Kidney (tissue), 13 donors: ENCODE measurements at regions not wholly inside any gene's neighbourhood (a gene's known extent, or its start where the extent isn't known, plus 50 kb on each side); places are given as distances from the start of the nearest gene placed in this dataset.
A peak's percentile ranks its signal among the peaks of the same experiment; 100 is the strongest.

ENCODE experiments used
- DNase-seq, 5 donors: peaks; one replicate each; pipeline ENCODE4 v3.0.0-alpha.2; 2013 to 2020
- FAIRE-seq: peaks from 2 replicates; lab custom pipeline; 2012; peaks lifted over from hg19 to GRCh38; lab: Jason Lieb, UNC
- H3K27ac ChIP-seq, 2 donors: one replicate each; pipeline ENCODE4 v1.7.0; 2013; ENCODE audit warnings: low read depth in 2 of 2, low read length in 2 of 2, inconsistent platforms in 1 of 2
- H3K27me3 ChIP-seq: one replicate; pipeline ENCODE4 v1.7.1; 2013; ENCODE audit warnings: low read length, inconsistent platforms; ENCODE audit not compliant: control insufficient read depth, insufficient read depth
- H3K36me3 ChIP-seq, 3 donors: one replicate each; pipeline versions ENCODE4 v1.7.0 to v1.7.1; 2013; ENCODE audit warnings: low read length in 3 of 3, control low read depth in 1 of 3, inconsistent platforms in 1 of 3; ENCODE audit not compliant: insufficient read depth in 3 of 3, control insufficient read depth in 2 of 3
- H3K4me1 ChIP-seq, 3 donors: one replicate each; pipeline versions ENCODE4 v1.7.0 to v1.7.1; 2013; ENCODE audit warnings: low read length in 3 of 3, inconsistent platforms in 1 of 3, low read depth in 1 of 3; ENCODE audit not compliant: control insufficient read depth in 2 of 3, insufficient read depth in 2 of 3
- H3K4me3 ChIP-seq, 3 donors: one replicate each; pipeline versions ENCODE4 v1.7.0 to v1.8.1; 2013; ENCODE audit warnings: low read length in 3 of 3, control low read depth in 1 of 3, inconsistent platforms in 1 of 3
- H3K9ac ChIP-seq, 3 donors: one replicate each; pipeline versions ENCODE4 v1.7.0 to v1.7.1; 2013; ENCODE audit warnings: low read length in 3 of 3, control low read depth in 1 of 3, inconsistent platforms in 1 of 3
- H3K9me3 ChIP-seq, 3 donors: one replicate each; pipeline versions ENCODE4 v1.7.0 to v1.7.1; 2013; ENCODE audit warnings: low read length in 3 of 3, control low read depth in 1 of 3, inconsistent platforms in 1 of 3; ENCODE audit not compliant: control insufficient read depth in 2 of 3, insufficient read depth in 1 of 3
- CTCF ChIP-seq: IDR thresholded peaks from 3 replicates; pipeline ENCODE4 v1.5.1; 2012; ENCODE audit warnings: mild to moderate bottlenecking, moderate library complexity, borderline replicate concordance; ENCODE audit not compliant: insufficient read depth; ENCODE audit errors: extremely low read depth
- intact Hi-C: fragments of 100-400 bp; cut with DNase I; formaldehyde crosslinking; loops from one replicate; pipeline ENCODE4 v1.11.1; 2022
- donor health status: control.
- donor health status: control.
- donor health status: control.
- donor health status: control.
- donor health status: control.
- donor health status: DM: yes; HTN: yes; CAD: no.
- donor health status: Normal renal cell carcinoma (clear cell type).

DNA sequence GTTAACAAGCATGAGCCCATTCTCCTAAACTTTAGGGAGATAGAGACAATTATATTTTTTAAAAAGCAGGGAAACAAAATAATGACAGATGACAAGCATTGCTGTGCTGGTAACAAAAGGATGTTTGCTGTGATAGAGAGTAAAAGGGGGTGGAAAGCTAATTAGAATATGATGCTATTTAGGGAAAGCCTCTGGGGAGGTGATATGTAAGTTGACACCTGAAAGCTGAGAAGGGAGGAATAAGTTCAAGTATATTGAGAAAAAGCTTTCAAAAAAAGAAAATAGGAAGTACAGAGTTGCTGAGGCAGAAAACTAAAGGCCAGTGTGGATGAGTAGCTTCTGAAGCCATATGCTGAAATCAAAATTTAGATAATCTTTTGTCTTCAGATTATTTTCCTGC lies 565.2 kb upstream of the NRXN1 start:
- Histone ChIP-seq H3K27ac (no peak overlapping the region), H3K27me3 (no peaks in the 10 kb centered on the region), H3K9ac (no peak overlapping the region), H3K4me3 (no peak overlapping the region), H3K9me3 (no peaks in the 10 kb centered on the region), H3K4me1 (no peaks in the 10 kb centered on the region), H3K36me3 (no peaks in the 10 kb centered on the region)
- intact Hi-C loops = no loop called here
- FAIRE-seq = no peak
- DNase-seq = peak in 2 of 5 donors; percentile 10 to 25
- TF ChIP-seq CTCF = no peak

DNA sequence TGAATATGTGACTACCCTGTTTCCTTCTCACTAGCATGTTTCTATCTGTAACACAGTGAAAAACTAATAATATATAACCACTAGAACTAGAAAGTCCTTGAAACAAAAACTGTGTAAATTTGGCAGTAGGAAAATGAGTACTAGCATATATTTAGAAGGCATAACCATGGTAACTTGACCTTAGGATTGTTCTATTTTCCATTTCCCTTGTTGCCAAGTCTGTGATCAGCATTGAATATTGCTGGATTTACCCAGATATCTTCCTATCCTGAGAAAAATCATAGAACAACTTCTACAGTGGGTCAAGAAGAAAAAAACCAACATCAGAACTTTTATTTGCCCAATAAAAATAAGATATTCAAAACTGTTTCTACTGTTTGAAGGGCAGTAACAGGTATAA lies 563.9 kb upstream of the NRXN1 start:
- H3K27me3 ChIP-seq = no peaks in the 10 kb centered on the region
- no peak overlapping the region for H3K4me3 ChIP-seq
- FAIRE-seq (no peak), DNase-seq (no peak)
- TF ChIP-seq CTCF = no peak
- no peaks in the 10 kb centered on the region for H3K4me1 ChIP-seq
- no peak overlapping the region for H3K27ac ChIP-seq
- H3K9me3 ChIP-seq = no peaks in the 10 kb centered on the region
- no peak overlapping the region for H3K9ac ChIP-seq
- intact Hi-C loops = no loop called here
- no peaks in the 10 kb centered on the region for H3K36me3 ChIP-seq

DNA sequence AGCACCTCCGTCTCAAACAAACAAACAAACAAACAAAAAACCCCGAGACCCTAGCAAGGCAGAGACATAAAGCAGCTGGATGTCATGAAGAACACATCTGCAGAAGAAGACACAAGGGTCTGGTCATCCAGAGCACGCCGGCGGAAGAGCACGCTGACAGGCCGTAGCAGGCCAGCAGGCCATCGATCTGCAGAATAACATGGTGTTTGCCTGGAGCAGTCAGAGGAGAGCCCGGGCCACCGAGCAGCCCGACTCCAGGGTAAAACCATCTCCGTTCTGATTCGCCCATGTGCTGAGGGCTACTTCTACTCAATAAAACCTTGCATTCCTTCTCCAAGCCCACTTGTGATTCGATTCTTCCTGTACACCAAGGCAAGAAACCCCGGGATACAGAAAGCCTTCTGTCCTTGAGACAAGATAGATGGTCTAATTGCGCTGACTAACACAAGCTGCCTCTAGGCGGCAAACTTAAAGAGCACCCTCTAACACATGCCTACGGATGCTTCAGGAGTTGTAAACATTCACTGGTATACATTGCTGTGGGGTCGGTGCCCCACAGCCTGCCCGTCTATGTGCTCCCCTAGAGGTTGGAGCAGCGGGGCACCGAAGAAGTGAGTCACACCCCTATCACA lies 549.8 kb upstream of the NRXN1 start:
- FAIRE-seq (no peak), DNase-seq (peak in 1 of 5 donors; percentile 21)
- H3K27me3 ChIP-seq = no peaks in the 10 kb centered on the region

More for the DNA sequence above, 549.8 kb upstream of the NRXN1 start:
- Histone ChIP-seq H3K9ac (no peak overlapping the region), H3K4me1 (no peaks in the 10 kb centered on the region), H3K36me3 (no peaks in the 10 kb centered on the region), H3K27ac (no peak overlapping the region), H3K4me3 (no peak overlapping the region), H3K9me3 (no peaks in the 10 kb centered on the region)
- no peak for TF ChIP-seq CTCF
- intact Hi-C loops = no loop called here
